HG03432 (cell line): ENCODE measurements at regions not wholly inside any gene's neighbourhood (a gene's known extent, or its start where the extent isn't known, plus 50 kb on each side); places are given as distances from the start of the nearest gene placed in this dataset.
"Not testable (repeated sequence)": the region's sequence is repeated elsewhere in the genome, so short reads cannot be mapped to it uniquely, and the experiment has no call there.

Experiments used
- ATAC-seq: cut with Tn5 transposase; IDR thresholded peaks from one replicate; pipeline ENCODE4 v1.9.1; 2021; ENCODE audit warnings: mild to moderate bottlenecking, moderate library complexity; ENCODE audit not compliant: unreplicated experiment

GRCh38 chrX:51144828-51145442, 187.7 kb upstream of the NUDT10 start:
- peak; percentile 65 for ATAC-seq

GRCh38 chrX:51148848-51149247, 183.8 kb upstream of the NUDT10 start:
- no peak for ATAC-seq

GRCh38 chrX:51151734-51152133, 180.9 kb upstream of the NUDT10 start:
- ATAC-seq, result no peak

GRCh38 chrX:51155157-51155556, 177.5 kb upstream of the NUDT10 start:
- ATAC-seq, result no peak

- no peak for ATAC-seq
Observed at GRCh38 chrX:51155566-51155965, 177.1 kb upstream of the NUDT10 start.

GRCh38 chrX:51158231-51158630, 174.4 kb upstream of the NUDT10 start:
- no peak for ATAC-seq

- not testable (repeated sequence) for ATAC-seq
Observed at GRCh38 chrX:51159378-51159777, 173.2 kb upstream of the NUDT10 start.

GRCh38 chrX:51163730-51164129, 168.9 kb upstream of the NUDT10 start:
- ATAC-seq, result no peak

- ATAC-seq, result not testable (repeated sequence)
Observed at GRCh38 chrX:51178356-51178900, 154.2 kb upstream of the NUDT10 start.

- ATAC-seq, result not testable (repeated sequence)
Observed at GRCh38 chrX:51179805-51180204, 152.8 kb upstream of the NUDT10 start.

- ATAC-seq, result no peak
Observed at GRCh38 chrX:51182545-51182944, 150.1 kb upstream of the NUDT10 start.

- ATAC-seq, result no peak
Observed at GRCh38 chrX:51192104-51192503, 140.5 kb upstream of the NUDT10 start.

GRCh38 chrX:51215266-51215665, 117.4 kb upstream of the NUDT10 start:
- ATAC-seq, result no peak

- ATAC-seq, result no peak
Observed at GRCh38 chrX:51215856-51216255, 116.8 kb upstream of the NUDT10 start.

- ATAC-seq, result no peak
Observed at GRCh38 chrX:51242212-51242611, 90.4 kb upstream of the NUDT10 start.

- ATAC-seq, result no peak
Observed at GRCh38 chrX:51257490-51257889, 75.1 kb upstream of the NUDT10 start.

- not testable (repeated sequence) for ATAC-seq
Observed at GRCh38 chrX:51262271-51262670, 70.4 kb upstream of the NUDT10 start.

- ATAC-seq, result no peak
Observed at GRCh38 chrX:51272638-51273037, 60.0 kb upstream of the NUDT10 start.

- no peak for ATAC-seq
Observed at GRCh38 chrX:51281758-51282318, 50.8 kb upstream of the NUDT10 start.
